ENCODE measurements at regions not wholly inside any gene's neighbourhood (a gene's known extent, or its start where the extent isn't known, plus 50 kb on each side); places are given as distances from the start of the nearest gene placed in this dataset.
"Not testable (repeated sequence)": the region's sequence is repeated elsewhere in the genome, so short reads cannot be mapped to it uniquely, and the experiment has no call there.

GRCh38 chr2:52342458-52342857 is 1310.5 kb upstream of the NRXN1 start:
- Histone ChIP-seq H3K4me1 (ENCODE audit: control insufficient read depth, low read depth, low read length) (peaks cover 51% of the 10 kb centered on the region), H3K27me3 (ENCODE audit: control insufficient read depth, insufficient read depth, low read length) (no peaks in the 10 kb centered on the region), H3K9ac (ENCODE audit: low read length) (no peak overlapping the region), H3K36me3 (ENCODE audit: control insufficient read depth, low read depth, low read length) (no peaks in the 10 kb centered on the region), H3K27ac (ENCODE audit: low read length) (no peak overlapping the region), H3K4me3 (ENCODE audit: low read length) (no peak overlapping the region), H3K9me3 (ENCODE audit: control insufficient read depth, low read depth, low read length) (no peaks in the 10 kb centered on the region)

GRCh38 chr2:52341732-52342131 is 1309.8 kb upstream of the NRXN1 start:
- no peak overlapping the region for H3K9ac ChIP-seq (ENCODE audit: low read length)

GRCh38 chr2:52340171-52340570 is 1308.2 kb upstream of the NRXN1 start:
- Histone ChIP-seq H3K4me3 (ENCODE audit: low read length) (no peak overlapping the region), H3K9me3 (ENCODE audit: control insufficient read depth, low read depth, low read length) (no peaks in the 10 kb centered on the region), H3K27me3 (ENCODE audit: control insufficient read depth, insufficient read depth, low read length) (no peaks in the 10 kb centered on the region), H3K9ac (ENCODE audit: low read length) (no peak overlapping the region), H3K27ac (ENCODE audit: low read length) (no peak overlapping the region), H3K4me1 (ENCODE audit: control insufficient read depth, low read depth, low read length) (peaks cover 64% of the 10 kb centered on the region), H3K36me3 (ENCODE audit: control insufficient read depth, low read depth, low read length) (no peaks in the 10 kb centered on the region)

More at GRCh38 chr2:52341732-52342131, 1309.8 kb upstream of the NRXN1 start:
- H3K4me3 ChIP-seq (ENCODE audit: low read length), result no peak overlapping the region
- H3K4me1 ChIP-seq (ENCODE audit: control insufficient read depth, low read depth, low read length), result peaks cover 56% of the 10 kb centered on the region
- H3K27me3 ChIP-seq (ENCODE audit: control insufficient read depth, insufficient read depth, low read length), result no peaks in the 10 kb centered on the region
- H3K9me3 ChIP-seq (ENCODE audit: control insufficient read depth, low read depth, low read length), result no peaks in the 10 kb centered on the region
- no peak overlapping the region for H3K27ac ChIP-seq (ENCODE audit: low read length)
- no peaks in the 10 kb centered on the region for H3K36me3 ChIP-seq (ENCODE audit: control insufficient read depth, low read depth, low read length)

GRCh38 chr2:52337786-52338185 is 1305.9 kb upstream of the NRXN1 start:
- Histone ChIP-seq H3K9ac (ENCODE audit: low read length) (peak overlapping the region; percentile 56), H3K4me1 (ENCODE audit: control insufficient read depth, low read depth, low read length) (peaks cover 47% of the 10 kb centered on the region), H3K4me3 (ENCODE audit: low read length) (peak overlapping the region; percentile 40)
- not testable (repeated sequence) for H3K9me3 ChIP-seq (ENCODE audit: control insufficient read depth, low read depth, low read length); H3K27ac ChIP-seq (ENCODE audit: low read length); H3K36me3 ChIP-seq (ENCODE audit: control insufficient read depth, low read depth, low read length); H3K27me3 ChIP-seq (ENCODE audit: control insufficient read depth, insufficient read depth, low read length)

- H3K27me3 ChIP-seq (ENCODE audit: control insufficient read depth, insufficient read depth, low read length), result no peaks in the 10 kb centered on the region
- no peak overlapping the region for H3K4me3 ChIP-seq (ENCODE audit: low read length)
- H3K9ac ChIP-seq (ENCODE audit: low read length), result no peak overlapping the region
- H3K36me3 ChIP-seq (ENCODE audit: control insufficient read depth, low read depth, low read length), result no peaks in the 10 kb centered on the region
- no peaks in the 10 kb centered on the region for H3K9me3 ChIP-seq (ENCODE audit: control insufficient read depth, low read depth, low read length)
- no peak overlapping the region for H3K27ac ChIP-seq (ENCODE audit: low read length)
- H3K4me1 ChIP-seq (ENCODE audit: control insufficient read depth, low read depth, low read length), result peaks cover 47% of the 10 kb centered on the region
Observed at GRCh38 chr2:52336951-52337350, 1305.0 kb upstream of the NRXN1 start.

- no peaks in the 10 kb centered on the region for H3K36me3 ChIP-seq (ENCODE audit: control insufficient read depth, low read depth, low read length)
- no peak overlapping the region for H3K4me3 ChIP-seq (ENCODE audit: low read length)
- H3K27me3 ChIP-seq (ENCODE audit: control insufficient read depth, insufficient read depth, low read length), result no peaks in the 10 kb centered on the region
- no peak overlapping the region for H3K27ac ChIP-seq (ENCODE audit: low read length)
- H3K4me1 ChIP-seq (ENCODE audit: control insufficient read depth, low read depth, low read length), result peaks cover 47% of the 10 kb centered on the region
- no peak overlapping the region for H3K9ac ChIP-seq (ENCODE audit: low read length)
- H3K9me3 ChIP-seq (ENCODE audit: control insufficient read depth, low read depth, low read length), result no peaks in the 10 kb centered on the region
Observed at GRCh38 chr2:52335727-52336126, 1303.8 kb upstream of the NRXN1 start.

GRCh38 chr2:52334185-52334584 is 1302.3 kb upstream of the NRXN1 start:
- Histone ChIP-seq H3K4me3 (ENCODE audit: low read length) (no peak overlapping the region), H3K9me3 (ENCODE audit: control insufficient read depth, low read depth, low read length) (no peaks in the 10 kb centered on the region), H3K9ac (ENCODE audit: low read length) (no peak overlapping the region), H3K27ac (ENCODE audit: low read length) (no peak overlapping the region), H3K27me3 (ENCODE audit: control insufficient read depth, insufficient read depth, low read length) (no peaks in the 10 kb centered on the region), H3K4me1 (ENCODE audit: control insufficient read depth, low read depth, low read length) (peaks cover 37% of the 10 kb centered on the region), H3K36me3 (ENCODE audit: control insufficient read depth, low read depth, low read length) (no peaks in the 10 kb centered on the region)

GRCh38 chr2:52327641-52328040 is 1295.7 kb upstream of the NRXN1 start:
- Histone ChIP-seq H3K27ac (ENCODE audit: low read length) (no peak overlapping the region), H3K9me3 (ENCODE audit: control insufficient read depth, low read depth, low read length) (no peaks in the 10 kb centered on the region), H3K27me3 (ENCODE audit: control insufficient read depth, insufficient read depth, low read length) (no peaks in the 10 kb centered on the region), H3K9ac (ENCODE audit: low read length) (no peak overlapping the region), H3K36me3 (ENCODE audit: control insufficient read depth, low read depth, low read length) (no peaks in the 10 kb centered on the region), H3K4me1 (ENCODE audit: control insufficient read depth, low read depth, low read length) (no peaks in the 10 kb centered on the region), H3K4me3 (ENCODE audit: low read length) (no peak overlapping the region)

- H3K27ac ChIP-seq (ENCODE audit: low read length), result no peak overlapping the region
- no peaks in the 10 kb centered on the region for H3K36me3 ChIP-seq (ENCODE audit: control insufficient read depth, low read depth, low read length)
- no peaks in the 10 kb centered on the region for H3K9me3 ChIP-seq (ENCODE audit: control insufficient read depth, low read depth, low read length)
- H3K4me1 ChIP-seq (ENCODE audit: control insufficient read depth, low read depth, low read length), result peaks cover 16% of the 10 kb centered on the region
- no peak overlapping the region for H3K9ac ChIP-seq (ENCODE audit: low read length)
- no peaks in the 10 kb centered on the region for H3K27me3 ChIP-seq (ENCODE audit: control insufficient read depth, insufficient read depth, low read length)
- H3K4me3 ChIP-seq (ENCODE audit: low read length), result no peak overlapping the region
Observed at GRCh38 chr2:52314231-52314630, 1282.3 kb upstream of the NRXN1 start.

GRCh38 chr2:52312486-52312885 is 1280.6 kb upstream of the NRXN1 start:
- H3K4me1 ChIP-seq (ENCODE audit: control insufficient read depth, low read depth, low read length), result peaks cover 16% of the 10 kb centered on the region
- H3K27ac ChIP-seq (ENCODE audit: low read length), result no peak overlapping the region
- H3K9ac ChIP-seq (ENCODE audit: low read length), result no peak overlapping the region
- no peaks in the 10 kb centered on the region for H3K27me3 ChIP-seq (ENCODE audit: control insufficient read depth, insufficient read depth, low read length)
- H3K4me3 ChIP-seq (ENCODE audit: low read length), result no peak overlapping the region
- H3K9me3 ChIP-seq (ENCODE audit: control insufficient read depth, low read depth, low read length), result no peaks in the 10 kb centered on the region
- no peaks in the 10 kb centered on the region for H3K36me3 ChIP-seq (ENCODE audit: control insufficient read depth, low read depth, low read length)

- no peaks in the 10 kb centered on the region for H3K9me3 ChIP-seq (ENCODE audit: control insufficient read depth, low read depth, low read length)
- H3K4me3 ChIP-seq (ENCODE audit: low read length), result peak overlapping the region; percentile 7
- H3K36me3 ChIP-seq (ENCODE audit: control insufficient read depth, low read depth, low read length), result no peaks in the 10 kb centered on the region
- no peak overlapping the region for H3K9ac ChIP-seq (ENCODE audit: low read length)
- peaks cover 19% of the 10 kb centered on the region for H3K4me1 ChIP-seq (ENCODE audit: control insufficient read depth, low read depth, low read length)
- H3K27me3 ChIP-seq (ENCODE audit: control insufficient read depth, insufficient read depth, low read length), result no peaks in the 10 kb centered on the region
- H3K27ac ChIP-seq (ENCODE audit: low read length), result no peak overlapping the region
Observed at GRCh38 chr2:52311862-52312261, 1279.9 kb upstream of the NRXN1 start.

- H3K27ac ChIP-seq (ENCODE audit: low read length), result no peak overlapping the region
- H3K4me1 ChIP-seq (ENCODE audit: control insufficient read depth, low read depth, low read length), result peaks cover 19% of the 10 kb centered on the region
- H3K9ac ChIP-seq (ENCODE audit: low read length), result no peak overlapping the region
- no peaks in the 10 kb centered on the region for H3K36me3 ChIP-seq (ENCODE audit: control insufficient read depth, low read depth, low read length)
- H3K27me3 ChIP-seq (ENCODE audit: control insufficient read depth, insufficient read depth, low read length), result no peaks in the 10 kb centered on the region
- H3K4me3 ChIP-seq (ENCODE audit: low read length), result no peak overlapping the region
- peaks cover 7% of the 10 kb centered on the region for H3K9me3 ChIP-seq (ENCODE audit: control insufficient read depth, low read depth, low read length)
Observed at GRCh38 chr2:52308156-52308555, 1276.2 kb upstream of the NRXN1 start.
